ENCODE measurements at regions not wholly inside any gene's neighbourhood (a gene's known extent, or its start where the extent isn't known, plus 50 kb on each side); places are given as distances from the start of the nearest gene placed in this dataset.

- Histone ChIP-seq H3K27me3 (ENCODE audit: control insufficient read depth in 2 of 2, insufficient read depth in 2 of 2, low read length in 2 of 2) (no peaks in the 10 kb centered on the region), H3K27ac (ENCODE audit: low read depth in 2 of 2, low read length in 2 of 2) (no peak overlapping the region), H3K9ac (ENCODE audit: low read depth in 1 of 2, low read length in 2 of 2) (no peak overlapping the region), H3K36me3 (ENCODE audit: control insufficient read depth in 2 of 2, insufficient read depth in 2 of 2, low read length in 2 of 2) (no peaks in the 10 kb centered on the region), H3K9me3 (ENCODE audit: control insufficient read depth in 2 of 2, low read length in 2 of 2) (no peaks in the 10 kb centered on the region), H3K4me3 (ENCODE audit: low read length in 2 of 2) (no peak overlapping the region), H3K4me1 (ENCODE audit: control insufficient read depth in 2 of 2, insufficient read depth in 2 of 2, low read length in 2 of 2) (no peaks in the 10 kb centered on the region)
These were observed 622.7 kb downstream of the ZPLD1 start for GRCh38 chr3:103057487-103057886.

GRCh38 chr3:103059432-103059831 is 624.6 kb downstream of the ZPLD1 start:
- no peaks in the 10 kb centered on the region for H3K9me3 ChIP-seq (ENCODE audit: control insufficient read depth in 2 of 2, low read length in 2 of 2)
- no peaks in the 10 kb centered on the region for H3K36me3 ChIP-seq (ENCODE audit: control insufficient read depth in 2 of 2, insufficient read depth in 2 of 2, low read length in 2 of 2)
- H3K4me3 ChIP-seq (ENCODE audit: low read length in 2 of 2) = no peak overlapping the region
- no peak overlapping the region for H3K9ac ChIP-seq (ENCODE audit: low read depth in 1 of 2, low read length in 2 of 2)
- no peaks in the 10 kb centered on the region for H3K27me3 ChIP-seq (ENCODE audit: control insufficient read depth in 2 of 2, insufficient read depth in 2 of 2, low read length in 2 of 2)
- H3K27ac ChIP-seq (ENCODE audit: low read depth in 2 of 2, low read length in 2 of 2) = no peak overlapping the region
- H3K4me1 ChIP-seq (ENCODE audit: control insufficient read depth in 2 of 2, insufficient read depth in 2 of 2, low read length in 2 of 2) = no peaks in the 10 kb centered on the region

DNA sequence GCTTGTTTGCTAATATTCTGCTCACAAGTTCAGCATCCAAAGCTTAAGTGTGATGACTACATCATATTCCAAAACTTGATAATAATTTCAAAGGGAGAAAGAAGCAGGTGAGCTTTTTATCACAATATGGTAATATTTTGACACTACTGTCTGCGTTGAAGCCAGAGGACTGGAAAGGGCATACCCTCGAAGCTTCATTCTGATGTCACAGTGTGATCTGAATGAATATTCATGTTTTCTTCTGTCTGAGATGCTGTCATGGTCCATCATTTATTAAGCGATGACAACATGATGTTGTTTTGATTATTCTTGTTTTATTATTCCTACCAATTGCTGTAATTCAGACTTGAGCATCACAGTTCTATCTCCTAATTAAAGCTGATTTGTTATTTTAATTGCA is 625.4 kb downstream of the ZPLD1 start:
- no peak overlapping the region for H3K4me3 ChIP-seq (ENCODE audit: low read length in 2 of 2)
- H3K9ac ChIP-seq (ENCODE audit: low read depth in 1 of 2, low read length in 2 of 2) = no peak overlapping the region
- no peaks in the 10 kb centered on the region for H3K9me3 ChIP-seq (ENCODE audit: control insufficient read depth in 2 of 2, low read length in 2 of 2)
- H3K27ac ChIP-seq (ENCODE audit: low read depth in 2 of 2, low read length in 2 of 2) = no peak overlapping the region
- no peaks in the 10 kb centered on the region for H3K27me3 ChIP-seq (ENCODE audit: control insufficient read depth in 2 of 2, insufficient read depth in 2 of 2, low read length in 2 of 2)
- no peaks in the 10 kb centered on the region for H3K4me1 ChIP-seq (ENCODE audit: control insufficient read depth in 2 of 2, insufficient read depth in 2 of 2, low read length in 2 of 2)
- no peaks in the 10 kb centered on the region for H3K36me3 ChIP-seq (ENCODE audit: control insufficient read depth in 2 of 2, insufficient read depth in 2 of 2, low read length in 2 of 2)

- H3K36me3 ChIP-seq (ENCODE audit: control insufficient read depth in 2 of 2, insufficient read depth in 2 of 2, low read length in 2 of 2) = no peaks in the 10 kb centered on the region
- no peaks in the 10 kb centered on the region for H3K9me3 ChIP-seq (ENCODE audit: control insufficient read depth in 2 of 2, low read length in 2 of 2)
- no peak overlapping the region for H3K27ac ChIP-seq (ENCODE audit: low read depth in 2 of 2, low read length in 2 of 2)
- H3K27me3 ChIP-seq (ENCODE audit: control insufficient read depth in 2 of 2, insufficient read depth in 2 of 2, low read length in 2 of 2) = no peaks in the 10 kb centered on the region
- no peaks in the 10 kb centered on the region for H3K4me1 ChIP-seq (ENCODE audit: control insufficient read depth in 2 of 2, insufficient read depth in 2 of 2, low read length in 2 of 2)
- H3K9ac ChIP-seq (ENCODE audit: low read depth in 1 of 2, low read length in 2 of 2) = no peak overlapping the region
- no peak overlapping the region for H3K4me3 ChIP-seq (ENCODE audit: low read length in 2 of 2)
These were observed 633.1 kb downstream of the ZPLD1 start for GRCh38 chr3:103067963-103068362.

- Histone ChIP-seq H3K9me3 (ENCODE audit: control insufficient read depth in 2 of 2, low read length in 2 of 2) (no peaks in the 10 kb centered on the region), H3K27ac (ENCODE audit: low read depth in 2 of 2, low read length in 2 of 2) (no peak overlapping the region), H3K4me3 (ENCODE audit: low read length in 2 of 2) (no peak overlapping the region), H3K9ac (ENCODE audit: low read depth in 1 of 2, low read length in 2 of 2) (no peak overlapping the region), H3K27me3 (ENCODE audit: control insufficient read depth in 2 of 2, insufficient read depth in 2 of 2, low read length in 2 of 2) (no peaks in the 10 kb centered on the region), H3K36me3 (ENCODE audit: control insufficient read depth in 2 of 2, insufficient read depth in 2 of 2, low read length in 2 of 2) (no peaks in the 10 kb centered on the region), H3K4me1 (ENCODE audit: control insufficient read depth in 2 of 2, insufficient read depth in 2 of 2, low read length in 2 of 2) (no peaks in the 10 kb centered on the region)
These were observed 640.5 kb downstream of the ZPLD1 start for GRCh38 chr3:103075282-103075681.

DNA sequence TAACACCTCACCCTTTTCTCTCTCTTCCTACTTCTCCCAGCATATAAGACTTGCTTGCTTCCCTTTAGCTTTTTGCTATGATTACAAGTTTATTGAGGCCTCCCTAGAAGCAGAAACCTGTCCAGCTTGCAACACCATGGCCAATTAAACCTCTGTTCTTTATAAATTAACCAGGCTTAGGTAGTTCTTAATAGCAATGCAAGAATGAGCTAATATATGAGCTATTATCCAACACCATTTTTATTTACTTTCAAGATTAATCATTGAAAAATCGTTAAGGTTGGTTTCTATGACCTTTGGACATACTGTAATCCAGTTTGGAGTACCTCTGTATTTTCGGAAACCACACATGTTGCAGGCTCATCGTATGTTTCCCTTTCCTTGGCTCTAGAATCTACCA is 643.1 kb downstream of the ZPLD1 start:
- H3K27ac ChIP-seq (ENCODE audit: low read depth in 2 of 2, low read length in 2 of 2) = no peak overlapping the region
- no peak overlapping the region for H3K9ac ChIP-seq (ENCODE audit: low read depth in 1 of 2, low read length in 2 of 2)
- no peaks in the 10 kb centered on the region for H3K27me3 ChIP-seq (ENCODE audit: control insufficient read depth in 2 of 2, insufficient read depth in 2 of 2, low read length in 2 of 2)
- no peaks in the 10 kb centered on the region for H3K4me1 ChIP-seq (ENCODE audit: control insufficient read depth in 2 of 2, insufficient read depth in 2 of 2, low read length in 2 of 2)
- no peaks in the 10 kb centered on the region for H3K36me3 ChIP-seq (ENCODE audit: control insufficient read depth in 2 of 2, insufficient read depth in 2 of 2, low read length in 2 of 2)
- H3K9me3 ChIP-seq (ENCODE audit: control insufficient read depth in 2 of 2, low read length in 2 of 2) = no peaks in the 10 kb centered on the region
- no peak overlapping the region for H3K4me3 ChIP-seq (ENCODE audit: low read length in 2 of 2)

DNA sequence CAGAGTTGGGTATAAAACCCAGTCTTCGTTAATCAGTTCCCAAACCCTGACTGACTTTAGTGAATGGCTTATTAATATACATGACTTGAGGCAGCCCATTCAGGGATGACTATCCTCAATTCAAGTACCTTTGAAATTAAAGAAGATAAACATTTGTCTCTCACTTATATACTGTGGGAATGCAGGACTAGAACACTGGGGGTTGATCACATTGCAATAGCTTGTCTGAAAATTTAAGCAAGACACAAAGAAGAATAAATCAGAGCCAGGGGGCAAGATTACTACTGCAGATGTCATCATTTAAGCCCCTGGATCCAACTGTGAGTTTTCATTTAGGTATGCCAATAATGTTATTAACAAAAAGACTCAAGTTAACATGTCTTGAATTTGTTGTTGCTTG is 647.7 kb downstream of the ZPLD1 start:
- Histone ChIP-seq H3K27ac (ENCODE audit: low read depth in 2 of 2, low read length in 2 of 2) (no peak overlapping the region), H3K9ac (ENCODE audit: low read depth in 1 of 2, low read length in 2 of 2) (no peak overlapping the region)

GRCh38 chr3:103083848-103084631 is 649.2 kb downstream of the ZPLD1 start:
- H3K4me1 ChIP-seq (ENCODE audit: control insufficient read depth in 2 of 2, insufficient read depth in 2 of 2, low read length in 2 of 2) = no peaks in the 10 kb centered on the region
- no peaks in the 10 kb centered on the region for H3K9me3 ChIP-seq (ENCODE audit: control insufficient read depth in 2 of 2, low read length in 2 of 2)
- H3K36me3 ChIP-seq (ENCODE audit: control insufficient read depth in 2 of 2, insufficient read depth in 2 of 2, low read length in 2 of 2) = no peaks in the 10 kb centered on the region
- H3K4me3 ChIP-seq (ENCODE audit: low read length in 2 of 2) = no peak overlapping the region
- H3K27me3 ChIP-seq (ENCODE audit: control insufficient read depth in 2 of 2, insufficient read depth in 2 of 2, low read length in 2 of 2) = no peaks in the 10 kb centered on the region
- no peak overlapping the region for H3K27ac ChIP-seq (ENCODE audit: low read depth in 2 of 2, low read length in 2 of 2)
- no peak overlapping the region for H3K9ac ChIP-seq (ENCODE audit: low read depth in 1 of 2, low read length in 2 of 2)

More for the DNA sequence above, 647.7 kb downstream of the ZPLD1 start:
- no peaks in the 10 kb centered on the region for H3K27me3 ChIP-seq (ENCODE audit: control insufficient read depth in 2 of 2, insufficient read depth in 2 of 2, low read length in 2 of 2)
- no peaks in the 10 kb centered on the region for H3K9me3 ChIP-seq (ENCODE audit: control insufficient read depth in 2 of 2, low read length in 2 of 2)
- no peaks in the 10 kb centered on the region for H3K36me3 ChIP-seq (ENCODE audit: control insufficient read depth in 2 of 2, insufficient read depth in 2 of 2, low read length in 2 of 2)
- H3K4me3 ChIP-seq (ENCODE audit: low read length in 2 of 2) = no peak overlapping the region
- H3K4me1 ChIP-seq (ENCODE audit: control insufficient read depth in 2 of 2, insufficient read depth in 2 of 2, low read length in 2 of 2) = no peaks in the 10 kb centered on the region

DNA sequence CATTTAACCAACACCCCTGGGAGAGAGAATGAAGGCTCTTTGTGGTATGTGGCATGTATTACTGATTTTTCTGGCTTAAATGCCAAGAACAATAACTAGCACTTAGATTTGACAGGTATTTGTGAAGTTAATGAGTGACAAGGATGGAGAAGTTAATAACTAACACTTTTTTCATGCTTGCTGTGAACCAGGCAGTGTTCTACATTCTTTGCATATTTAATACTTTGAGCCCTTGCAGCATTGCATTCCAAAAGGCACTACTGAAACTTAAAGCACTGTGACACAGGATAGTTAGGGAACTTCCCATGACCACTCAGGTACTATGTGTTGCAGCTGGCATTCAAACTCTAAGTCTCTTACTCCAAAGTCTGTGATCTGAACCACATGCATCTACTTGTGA is 650.6 kb downstream of the ZPLD1 start:
- H3K27ac ChIP-seq (ENCODE audit: low read depth in 2 of 2, low read length in 2 of 2) = no peak overlapping the region
- H3K9ac ChIP-seq (ENCODE audit: low read depth in 1 of 2, low read length in 2 of 2) = no peak overlapping the region
- no peaks in the 10 kb centered on the region for H3K9me3 ChIP-seq (ENCODE audit: control insufficient read depth in 2 of 2, low read length in 2 of 2)
- no peaks in the 10 kb centered on the region for H3K4me1 ChIP-seq (ENCODE audit: control insufficient read depth in 2 of 2, insufficient read depth in 2 of 2, low read length in 2 of 2)
- H3K36me3 ChIP-seq (ENCODE audit: control insufficient read depth in 2 of 2, insufficient read depth in 2 of 2, low read length in 2 of 2) = no peaks in the 10 kb centered on the region
- no peaks in the 10 kb centered on the region for H3K27me3 ChIP-seq (ENCODE audit: control insufficient read depth in 2 of 2, insufficient read depth in 2 of 2, low read length in 2 of 2)
- no peak overlapping the region for H3K4me3 ChIP-seq (ENCODE audit: low read length in 2 of 2)

DNA sequence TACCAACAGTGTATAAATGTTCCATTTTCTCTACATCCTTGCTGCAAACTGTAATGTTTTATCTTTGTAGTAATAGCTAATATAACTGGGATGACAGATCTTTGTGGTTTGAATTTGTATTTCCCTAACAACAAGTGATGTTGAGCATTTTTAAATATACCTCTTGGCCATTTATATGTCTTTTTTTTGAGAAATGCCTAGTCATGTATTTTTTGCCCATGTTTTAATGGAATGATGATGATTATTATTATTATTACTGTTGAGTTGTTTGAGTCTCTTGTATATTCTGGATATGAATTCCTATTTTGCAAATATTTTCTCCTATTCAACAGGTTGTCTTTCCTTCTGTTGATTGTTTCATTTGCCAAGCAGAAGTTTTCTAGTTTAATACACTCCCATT is 654.9 kb downstream of the ZPLD1 start:
- Histone ChIP-seq H3K9ac (ENCODE audit: low read depth in 1 of 2, low read length in 2 of 2) (no peak overlapping the region), H3K27me3 (ENCODE audit: control insufficient read depth in 2 of 2, insufficient read depth in 2 of 2, low read length in 2 of 2) (no peaks in the 10 kb centered on the region), H3K27ac (ENCODE audit: low read depth in 2 of 2, low read length in 2 of 2) (no peak overlapping the region), H3K4me3 (ENCODE audit: low read length in 2 of 2) (no peak overlapping the region), H3K36me3 (ENCODE audit: control insufficient read depth in 2 of 2, insufficient read depth in 2 of 2, low read length in 2 of 2) (no peaks in the 10 kb centered on the region), H3K9me3 (ENCODE audit: control insufficient read depth in 2 of 2, low read length in 2 of 2) (no peaks in the 10 kb centered on the region), H3K4me1 (ENCODE audit: control insufficient read depth in 2 of 2, insufficient read depth in 2 of 2, low read length in 2 of 2) (no peaks in the 10 kb centered on the region)
